Osteoblast (primary cell): ENCODE measurements at regions not wholly inside any gene's neighbourhood (a gene's known extent, or its start where the extent isn't known, plus 50 kb on each side); places are given as distances from the start of the nearest gene placed in this dataset.

Experiments used
- DNase-seq: peaks from one replicate; pipeline ENCODE4 v3.0.0; 2011; ENCODE audit warnings: low spot score, mixed read lengths; ENCODE audit not compliant: insufficient read length; ENCODE audit errors: missing footprints
- H2AFZ ChIP-seq: 2 replicates; pipeline ENCODE4 v1.6.0; 2011; ENCODE audit warnings: mild to moderate bottlenecking, low read length
- H3K27ac ChIP-seq: 2 replicates; pipeline ENCODE4 v1.5.1; 2011; ENCODE audit warnings: mild to moderate bottlenecking, low read depth, low read length, moderate library complexity
- H3K27me3 ChIP-seq: 2 replicates; pipeline ENCODE4 v1.6.0; 2012; ENCODE audit warnings: mild to moderate bottlenecking, control low read depth, inconsistent platforms, low read length, moderate library complexity; ENCODE audit not compliant: insufficient read depth
- H3K36me3 ChIP-seq: 2 replicates; pipeline ENCODE4 v1.5.1; 2011; ENCODE audit warnings: mild to moderate bottlenecking, low read length, control low read depth, moderate library complexity; ENCODE audit not compliant: insufficient read depth
- H3K4me1 ChIP-seq: 2 replicates; pipeline ENCODE4 v1.5.1; 2011; ENCODE audit warnings: mild to moderate bottlenecking, low read length, control low read depth, moderate library complexity; ENCODE audit not compliant: insufficient read depth
- H3K4me2 ChIP-seq: 2 replicates; pipeline ENCODE4 v1.6.0; 2011; ENCODE audit warnings: mild to moderate bottlenecking, low read length; ENCODE audit not compliant: insufficient read depth
- H3K4me3 ChIP-seq: fragments of 200-600 bp; sonication (generic); 3 replicates; pipeline ENCODE4 v1.5.1; 2012; ENCODE audit warnings: mild to moderate bottlenecking, low read length, inconsistent platforms; ENCODE audit not compliant: insufficient read depth
- H3K79me2 ChIP-seq: 2 replicates; pipeline ENCODE4 v1.6.0; 2012; ENCODE audit warnings: mild to moderate bottlenecking, low read length, control low read depth, inconsistent platforms; ENCODE audit not compliant: insufficient read depth
- H3K9me3 ChIP-seq: 2 replicates; pipeline ENCODE4 v1.5.1; 2011; ENCODE audit warnings: low read depth, low read length, control low read depth
- H4K20me1 ChIP-seq: 2 replicates; pipeline ENCODE4 v1.6.0; 2012; ENCODE audit warnings: mild to moderate bottlenecking, low read length, control low read depth; ENCODE audit not compliant: insufficient read depth
- CTCF ChIP-seq: IDR thresholded peaks from 2 replicates; pipeline ENCODE4 v1.5.1; 2011; ENCODE audit warnings: mild to moderate bottlenecking, low read depth, low read length, moderate library complexity; ENCODE audit errors: extremely low read depth

DNA sequence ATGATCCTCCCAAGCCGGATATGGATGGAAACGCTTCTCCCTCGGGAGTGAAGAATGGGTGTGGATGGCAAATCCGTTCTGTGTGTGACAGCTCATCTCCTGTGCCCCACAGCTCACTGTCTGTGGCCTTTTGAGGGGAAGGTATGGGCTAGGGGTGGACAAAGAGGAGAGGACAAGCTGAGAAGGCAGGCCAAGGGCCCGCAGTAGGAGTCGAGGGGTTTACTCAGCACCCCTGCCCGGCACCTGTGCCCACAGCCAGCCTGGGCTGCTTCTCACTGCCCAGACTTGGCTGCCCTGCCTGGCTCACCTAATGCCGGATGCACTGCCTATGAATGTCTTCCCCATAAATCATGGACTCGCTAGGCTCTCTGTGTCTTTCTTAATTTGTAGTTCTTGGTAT is 503.8 kb downstream of the TCERG1L start:
- Histone ChIP-seq H3K27ac (no peak overlapping the region), H3K36me3 (no peaks in the 10 kb centered on the region), H2AFZ (no peak overlapping the region), H3K4me2 (no peak overlapping the region), H3K4me3 (no peak overlapping the region), H3K9me3 (no peaks in the 10 kb centered on the region), H3K4me1 (no peaks in the 10 kb centered on the region), H4K20me1 (no peaks in the 10 kb centered on the region), H3K79me2 (no peaks in the 10 kb centered on the region), H3K27me3 (no peaks in the 10 kb centered on the region)
- no peak for DNase-seq
- no peak for TF ChIP-seq CTCF

DNA sequence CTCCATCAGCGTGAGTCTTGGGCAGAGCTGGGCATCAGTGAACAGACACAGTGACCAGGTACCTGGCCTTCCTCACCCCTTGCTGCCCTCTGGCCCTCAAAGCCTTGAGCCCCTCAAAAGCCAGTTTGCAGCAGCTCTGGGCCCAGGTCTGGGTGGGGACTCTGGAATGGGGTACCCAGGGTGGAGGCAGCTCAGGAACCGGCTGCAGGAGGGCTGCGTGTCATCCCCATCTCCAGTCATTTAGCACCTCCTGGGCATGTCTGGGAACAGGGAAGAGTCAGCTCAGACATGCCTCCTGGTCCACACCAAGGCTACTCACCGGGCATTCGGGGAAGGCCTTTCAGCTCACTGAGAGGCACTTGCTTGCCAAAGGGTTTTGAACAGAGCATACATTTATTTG is 503.3 kb downstream of the TCERG1L start:
- TF ChIP-seq CTCF = no peak
- no peaks in the 10 kb centered on the region for H3K36me3 ChIP-seq

GRCh38 chr10:130808686-130809085 is 502.8 kb downstream of the TCERG1L start:
- no peak overlapping the region for H3K4me3 ChIP-seq
- H2AFZ ChIP-seq = no peak overlapping the region
- no peaks in the 10 kb centered on the region for H3K4me1 ChIP-seq
- H4K20me1 ChIP-seq = no peaks in the 10 kb centered on the region
- no peak overlapping the region for H3K27ac ChIP-seq
- H3K36me3 ChIP-seq = no peaks in the 10 kb centered on the region
- TF ChIP-seq CTCF = no peak
- H3K27me3 ChIP-seq = no peaks in the 10 kb centered on the region
- no peaks in the 10 kb centered on the region for H3K79me2 ChIP-seq
- H3K9me3 ChIP-seq = no peaks in the 10 kb centered on the region
- H3K4me2 ChIP-seq = no peak overlapping the region
- DNase-seq = no peak

More for the DNA sequence above, 503.3 kb downstream of the TCERG1L start:
- Histone ChIP-seq H3K4me1 (no peaks in the 10 kb centered on the region), H3K9me3 (no peaks in the 10 kb centered on the region), H3K27me3 (no peaks in the 10 kb centered on the region), H4K20me1 (no peaks in the 10 kb centered on the region), H2AFZ (no peak overlapping the region), H3K79me2 (no peaks in the 10 kb centered on the region), H3K4me2 (no peak overlapping the region), H3K27ac (no peak overlapping the region), H3K4me3 (no peak overlapping the region)
- DNase-seq = no peak

GRCh38 chr10:130809181-130809580 is 502.3 kb downstream of the TCERG1L start:
- Histone ChIP-seq H3K4me2 (no peak overlapping the region), H4K20me1 (no peaks in the 10 kb centered on the region), H3K9me3 (no peaks in the 10 kb centered on the region), H2AFZ (no peak overlapping the region), H3K4me3 (no peak overlapping the region), H3K36me3 (no peaks in the 10 kb centered on the region), H3K4me1 (no peaks in the 10 kb centered on the region), H3K27me3 (no peaks in the 10 kb centered on the region), H3K79me2 (no peaks in the 10 kb centered on the region), H3K27ac (no peak overlapping the region)
- no peak for DNase-seq
- TF ChIP-seq CTCF = no peak
